K562 (cell line): ENCODE measurements at regions not wholly inside any gene's neighbourhood (a gene's known extent, or its start where the extent isn't known, plus 50 kb on each side); places are given as distances from the start of the nearest gene placed in this dataset.
A peak's percentile ranks its signal among the peaks of the same experiment; 100 is the strongest.

Experiments used
- ATAC-seq: fragments of 200-7000 bp; cut with Tn5 transposase; 3 replicates; pipeline ENCODE4 v1.9.1; 2020; ENCODE audit warnings: moderate library complexity
- BruUV-seq: library from RNA; stranded (reverse); fragments of 400-500 nt; replicated peaks from 2 replicates; lab custom pipeline; 2021; lab: Mats Ljungman, UMichigan
- CTCF ChIA-PET: fragments of 300-600 bp; formaldehyde crosslinking; extraction: SDS; loops from one replicate; lab custom pipeline; 2021; ENCODE audit warnings: low intra/inter-chr PET ratio; lab: Yijun Ruan, JAX
- POLR2A ChIA-PET: fragments of 300-600, 350-650 bp; sonication (Branson Sonifier 250); formaldehyde crosslinking; extraction: SDS; loops from one replicate; lab custom pipeline; 2021; ENCODE audit warnings: antibody characterized with exemption, inconsistent platforms; lab: Yijun Ruan, JAX
- DNase-seq, 4 experiments: peaks; one replicate each; pipeline versions ENCODE4 v3.0.0 to v3.0.0-alpha.2; 2011 to 2018; ENCODE audit warnings: low spot score in 3 of 4, mixed read lengths in 3 of 4; ENCODE audit errors: extremely low read depth in 1 of 4
- FAIRE-seq: peaks from 2 replicates; lab custom pipeline; 2011; peaks lifted over from hg19 to GRCh38; lab: Jason Lieb, UNC
- H2AFZ ChIP-seq: 2 replicates; pipeline ENCODE4 v1.6.0; 2011; ENCODE audit warnings: low read depth, low read length, control low read depth, inconsistent platforms
- H3K27ac ChIP-seq: fragments of 200-600 bp; 3 replicates; pipeline ENCODE4 v1.8.0; 2011; ENCODE audit warnings: low read depth, mild to moderate bottlenecking, control low read depth, inconsistent platforms, low read length, moderate library complexity, mixed read lengths; ENCODE audit errors: extremely low read depth
- H3K27me3 ChIP-seq, 2 experiments: fragments of 300-600 bp in 1 of 2; 2 replicates in 1 of 2; 3 replicates in 1 of 2; pipeline versions ENCODE4 v1.6.0 to v1.8.0; 2011; ENCODE audit warnings: inconsistent platforms in 2 of 2, low read length in 2 of 2, mild to moderate bottlenecking in 1 of 2, mixed read lengths in 1 of 2, moderate library complexity in 1 of 2; ENCODE audit not compliant: control insufficient read depth in 2 of 2, insufficient read depth in 2 of 2
- H3K36me3 ChIP-seq: fragments of 300-600 bp; 3 replicates; pipeline ENCODE4 v1.8.0; 2011; ENCODE audit warnings: mild to moderate bottlenecking, low read length, inconsistent platforms; ENCODE audit not compliant: control insufficient read depth, insufficient read depth
- H3K4me1 ChIP-seq, 2 experiments: fragments of 200-600 bp in 1 of 2; replicated peaks in 1 of 2; 2 replicates in 1 of 2; 3 replicates in 1 of 2; pipeline versions ENCODE4 v1.5.1 to v1.8.0; 2011; ENCODE audit warnings: inconsistent platforms in 2 of 2, low read length in 2 of 2, mild to moderate bottlenecking in 1 of 2, mixed read lengths in 1 of 2, moderate library complexity in 1 of 2; ENCODE audit not compliant: control insufficient read depth in 2 of 2, insufficient read depth in 2 of 2
- H3K4me2 ChIP-seq: 2 replicates; pipeline ENCODE4 v1.6.1; 2011; ENCODE audit warnings: low read length, control low read depth, inconsistent platforms, mixed read lengths; ENCODE audit not compliant: insufficient read depth
- H3K4me3 ChIP-seq: fragments of 200-600 bp; sonication (generic), shearing (Covaris generic); 2 replicates; pipeline ENCODE4 v1.5.1; 2016; ENCODE audit warnings: control low read depth, inconsistent platforms
- H3K79me2 ChIP-seq: fragments of 200-600 bp; 3 replicates; pipeline ENCODE4 v1.8.0; 2011; ENCODE audit warnings: low read length, inconsistent platforms; ENCODE audit not compliant: control insufficient read depth, insufficient read depth
- H3K9ac ChIP-seq, 2 experiments: 2 replicates each; pipeline versions ENCODE4 v1.6.0 to v1.6.1; 2011; ENCODE audit warnings: low read depth in 2 of 2, low read length in 2 of 2, control low read depth in 1 of 2, inconsistent platforms in 1 of 2, mild to moderate bottlenecking in 1 of 2, mixed read lengths in 1 of 2; ENCODE audit not compliant: insufficient read depth in 1 of 2
- H3K9me1 ChIP-seq: one replicate; pipeline ENCODE4 v1.6.0; 2011; ENCODE audit warnings: inconsistent platforms, mild to moderate bottlenecking, low read length, moderate library complexity; ENCODE audit not compliant: control insufficient read depth, insufficient read depth
- H3K9me3 ChIP-seq: replicated peaks from 2 replicates; pipeline ENCODE4 v1.5.1; 2011; ENCODE audit warnings: low read depth, low read length, inconsistent platforms; ENCODE audit not compliant: control insufficient read depth, insufficient read depth
- H4K20me1 ChIP-seq: replicated peaks from 2 replicates; pipeline ENCODE4 v1.6.1; 2011; ENCODE audit warnings: low read length, inconsistent platforms, mixed read lengths; ENCODE audit not compliant: control insufficient read depth, insufficient read depth
- CEBPG ChIP-seq, 3 experiments: fragments of 200-800 bp in 1 of 3; sonication (Bioruptor generic) in 1 of 3; sonication (generic) in 1 of 3; formaldehyde crosslinking in 1 of 3; IDR thresholded peaks in 2 of 3; conservative IDR thresholded peaks in 1 of 3; 2 replicates each; pipeline versions ENCODE4 v1.6.1 to v1.8.0; 2016 to 2022; ENCODE audit warnings: missing compliant biosample characterization in 2 of 3, missing genetic modification characterization in 2 of 3, mild to moderate bottlenecking in 1 of 3, missing genetic modification reagents in 1 of 3
- CSDE1 ChIP-seq, 2 experiments: fragments of 450-650 bp; IDR thresholded peaks; 2 replicates each; pipeline ENCODE4 v1.6.1; 2016; ENCODE audit warnings: mild to moderate bottlenecking in 1 of 2
- CXXC5 ChIP-seq: fragments of 250-450 bp; sonication (Bioruptor Pico); IDR thresholded peaks from 2 replicates; pipeline ENCODE4 v1.8.0; 2022; ENCODE audit warnings: inconsistent platforms, mild to moderate bottlenecking, moderate library complexity
- DMBX1 ChIP-seq: fragments of 250-450 bp; sonication (Bioruptor Pico); IDR thresholded peaks from 2 replicates; pipeline ENCODE4 v1.8.0; 2022; ENCODE audit warnings: inconsistent platforms, mild to moderate bottlenecking, moderate library complexity, borderline replicate concordance
- ETV6 ChIP-seq, 3 experiments: fragments of 150-350 bp in 1 of 3; sonication (generic) in 1 of 3; formaldehyde crosslinking in 1 of 3; IDR thresholded peaks; 2 replicates each; pipeline versions ENCODE4 v1.6.1 to v1.8.0; 2014 to 2022; ENCODE audit warnings: borderline replicate concordance in 2 of 3, low read depth in 2 of 3, antibody characterized with exemption in 1 of 3, low read length in 1 of 3, mild to moderate bottlenecking in 1 of 3, missing genetic modification reagents in 1 of 3
- FOSL1 ChIP-seq: fragments of 200-800 bp; sonication (Bioruptor generic); conservative IDR thresholded peaks from 2 replicates; pipeline ENCODE4 v1.6.1; 2016; ENCODE audit warnings: missing genetic modification characterization, missing compliant biosample characterization
- NR2C2 ChIP-seq, 2 experiments: fragments of 200-800 bp in 1 of 2; sonication (Bioruptor generic) in 1 of 2; sonication (generic) in 1 of 2; formaldehyde crosslinking in 1 of 2; IDR thresholded peaks; 2 replicates each; pipeline versions ENCODE4 v1.6.1 to v1.8.0; 2016 to 2022; ENCODE audit warnings: mild to moderate bottlenecking in 1 of 2, missing compliant biosample characterization in 1 of 2, missing genetic modification characterization in 1 of 2, missing genetic modification reagents in 1 of 2
- PHTF2 ChIP-seq: fragments of 250-450 bp; sonication (Bioruptor Pico); IDR thresholded peaks from 2 replicates; pipeline ENCODE4 v1.5.0; 2021; ENCODE audit warnings: mild to moderate bottlenecking
- SPI1 ChIP-seq: IDR thresholded peaks from 2 replicates; pipeline ENCODE4 v1.6.1; 2011; ENCODE audit warnings: low read depth, low read length, control low read depth, borderline replicate concordance
- ZKSCAN8 ChIP-seq: fragments of 200-800 bp; sonication (Bioruptor generic); IDR thresholded peaks from 2 replicates; pipeline ENCODE4 v1.6.1; 2016; ENCODE audit warnings: missing genetic modification characterization, missing compliant biosample characterization
- ZNF175 ChIP-seq: fragments of 200-800 bp; sonication (Bioruptor generic); IDR thresholded peaks from 2 replicates; pipeline ENCODE4 v1.6.1; 2016; ENCODE audit warnings: low read depth, mild to moderate bottlenecking, missing genetic modification characterization, missing compliant biosample characterization
- ZNF644 ChIP-seq: fragments of 200-800 bp; sonication (Bioruptor generic); IDR thresholded peaks from 2 replicates; pipeline ENCODE4 v1.6.1; 2016; ENCODE audit warnings: low read depth, missing genetic modification characterization, missing compliant biosample characterization
- WGBS: fragments of 100-300 bp; shearing (Covaris generic); methylation state at CpG from one replicate; pipeline ENCODE4 v1.1.6; 2016; ENCODE audit warnings: low coverage, mixed read lengths; ENCODE audit not compliant: insufficient coverage; ENCODE audit errors: missing lambda C conversion rate; 5-methylcytosine and 5-hydroxymethylcytosine counted together
- in situ Hi-C: fragments of 300-500 bp; cut with MboI; formaldehyde crosslinking; loops from 4 replicates; pipeline ENCODE4 v1.15.0; 2018; ENCODE audit warnings: inconsistent platforms, mixed read lengths
- intact Hi-C: fragments of 100-400 bp; cut with micrococcal nuclease; formaldehyde crosslinking; loops from 2 replicates; pipeline ENCODE4 v1.14.2; 2022
- TF ChIP-seq, protein P1 (sequence below): fragments of 250-450 bp; sonication (Bioruptor Pico); IDR thresholded peaks from 2 replicates; pipeline ENCODE4 v1.8.0; 2022; ENCODE audit warnings: inconsistent platforms, mild to moderate bottlenecking, moderate library complexity, borderline replicate concordance
- TF ChIP-seq, protein P2 (sequence below): fragments of 150-350 bp; conservative IDR thresholded peaks from 2 replicates; pipeline ENCODE4 v1.6.1; 2014; ENCODE audit warnings: low read length
- TF ChIP-seq, protein P3 (sequence below): fragments of 200-800 bp; sonication (Bioruptor generic); IDR thresholded peaks from 2 replicates; pipeline ENCODE4 v1.6.1; 2017; ENCODE audit warnings: missing genetic modification characterization, missing compliant biosample characterization

DNA sequence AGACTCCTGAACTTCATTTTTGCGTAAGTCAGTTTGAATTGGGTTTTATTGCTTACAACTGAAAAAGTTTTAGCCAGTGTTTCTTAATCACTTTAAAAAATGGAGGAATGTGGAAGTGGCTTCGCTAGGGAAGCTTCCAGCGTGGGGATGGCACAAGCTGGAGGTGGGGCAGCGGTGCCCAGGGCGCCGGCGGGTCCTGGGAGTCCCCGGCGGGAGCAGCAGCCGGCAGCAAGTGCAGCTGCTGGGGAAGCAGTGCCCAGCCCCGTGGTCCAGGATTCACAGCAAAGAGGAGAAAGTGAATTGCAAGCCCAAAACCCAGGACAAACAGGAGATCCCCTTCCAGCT lies 301.8 kb upstream of the PROK2 start:
- intact Hi-C loops: loop anchor here (2.0 to 10.0 kb wide), 5 partner anchors 58 to 181 kb away; no protein-coding TSS in a partner anchor
- Histone ChIP-seq H3K27me3 (no peaks in the 10 kb centered on the region), H3K27ac (peak overlapping the region; percentile 69; the same call in 2 of the 3 replicates), H3K4me2 (peak overlapping the region; percentile 68), H3K9me1 (no peaks in the 10 kb centered on the region), H3K9ac (peak overlapping the region; percentile 60 to 71; a peak in 2 of 4 replicates), H3K4me3 (0 out of 2 replicates have a peak overlapping the region, but pooled peaks have one; percentile 7), H4K20me1 (no peaks in the 10 kb centered on the region), H2AFZ (peak overlapping the region; percentile 63), H3K79me2 (no peaks in the 10 kb centered on the region), H3K4me1 (peaks cover 34 to 43% of the 10 kb centered on the region in 2 experiments), H3K36me3 (no peaks in the 10 kb centered on the region), H3K9me3 (no peaks in the 10 kb centered on the region)
- BruUV-seq: no TSS peak
- WGBS: 3% methylated on average over 10 of the region's 11 CpGs
- FAIRE-seq (no peak), ATAC-seq (no peak), DNase-seq (no peak)
- ChIA-PET POLR2A (interaction anchor here (0.6 to 1.5 kb wide), 8 partner anchors 9 to 179 kb away, joined by 3 to 6 read pairs (median 3); no protein-coding TSS in a partner anchor), CTCF (no interaction called here)
- in situ Hi-C loops: loop anchor here (5.0 kb wide), 1 partner anchor 176 kb away; no protein-coding TSS in a partner anchor
- TF ChIP-seq CEBPG (CRISPR knock-in tag; IDR thresholded peaks at IDR 0.05) (no peak), CEBPG (tag; conservative IDR thresholded peaks at IDR 0.05 in 1 of 2, IDR thresholded peaks at IDR 0.05 in 1 of 2) (peak in 1 of 2 experiments; percentile 39), CSDE1 (IDR thresholded peaks at IDR 0.05) (no peak), ETV6 (IDR thresholded peaks at IDR 0.05; ENCODE audit: borderline replicate concordance in 1 of 2, low read depth in 2 of 2, low read length in 1 of 2) (0 out of 4 replicates have a peak, but pooled peaks of 1 of the 2 experiments have one; percentile 3), ETV6 (CRISPR knock-in tag; IDR thresholded peaks at IDR 0.05; ENCODE audit: borderline replicate concordance) (no peak), ZKSCAN8 (CRISPR knock-in tag) (peak; percentile 74; the same call in 1 of the 2 replicates), SPI1 (peak; percentile 20; the same call in 1 of the 2 replicates), ZNF644 (tag) (0 out of 2 replicates have a peak, but pooled peaks have one; percentile 8), FOSL1 (peak; percentile 45), NR2C2 (CRISPR knock-in tag; IDR thresholded peaks at IDR 0.05) (no peak), NR2C2 (tag; IDR thresholded peaks at IDR 0.05) (0 out of 2 replicates have a peak, but pooled peaks have one; percentile 5), PHTF2 (CRISPR knock-in tag) (no peak), CXXC5 (no peak), DMBX1 (CRISPR knock-in tag) (0 out of 2 replicates have a peak, but pooled peaks have one; percentile 5), ZNF175 (CRISPR knock-in tag) (peak; percentile 12; the same call in 1 of the 2 replicates)
- TF ChIP-seq, protein P1, sequence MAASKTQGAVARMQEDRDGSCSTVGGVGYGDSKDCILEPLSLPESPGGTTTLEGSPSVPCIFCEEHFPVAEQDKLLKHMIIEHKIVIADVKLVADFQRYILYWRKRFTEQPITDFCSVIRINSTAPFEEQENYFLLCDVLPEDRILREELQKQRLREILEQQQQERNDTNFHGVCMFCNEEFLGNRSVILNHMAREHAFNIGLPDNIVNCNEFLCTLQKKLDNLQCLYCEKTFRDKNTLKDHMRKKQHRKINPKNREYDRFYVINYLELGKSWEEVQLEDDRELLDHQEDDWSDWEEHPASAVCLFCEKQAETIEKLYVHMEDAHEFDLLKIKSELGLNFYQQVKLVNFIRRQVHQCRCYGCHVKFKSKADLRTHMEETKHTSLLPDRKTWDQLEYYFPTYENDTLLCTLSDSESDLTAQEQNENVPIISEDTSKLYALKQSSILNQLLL (CRISPR knock-in tag): no peak
- TF ChIP-seq, protein P2, sequence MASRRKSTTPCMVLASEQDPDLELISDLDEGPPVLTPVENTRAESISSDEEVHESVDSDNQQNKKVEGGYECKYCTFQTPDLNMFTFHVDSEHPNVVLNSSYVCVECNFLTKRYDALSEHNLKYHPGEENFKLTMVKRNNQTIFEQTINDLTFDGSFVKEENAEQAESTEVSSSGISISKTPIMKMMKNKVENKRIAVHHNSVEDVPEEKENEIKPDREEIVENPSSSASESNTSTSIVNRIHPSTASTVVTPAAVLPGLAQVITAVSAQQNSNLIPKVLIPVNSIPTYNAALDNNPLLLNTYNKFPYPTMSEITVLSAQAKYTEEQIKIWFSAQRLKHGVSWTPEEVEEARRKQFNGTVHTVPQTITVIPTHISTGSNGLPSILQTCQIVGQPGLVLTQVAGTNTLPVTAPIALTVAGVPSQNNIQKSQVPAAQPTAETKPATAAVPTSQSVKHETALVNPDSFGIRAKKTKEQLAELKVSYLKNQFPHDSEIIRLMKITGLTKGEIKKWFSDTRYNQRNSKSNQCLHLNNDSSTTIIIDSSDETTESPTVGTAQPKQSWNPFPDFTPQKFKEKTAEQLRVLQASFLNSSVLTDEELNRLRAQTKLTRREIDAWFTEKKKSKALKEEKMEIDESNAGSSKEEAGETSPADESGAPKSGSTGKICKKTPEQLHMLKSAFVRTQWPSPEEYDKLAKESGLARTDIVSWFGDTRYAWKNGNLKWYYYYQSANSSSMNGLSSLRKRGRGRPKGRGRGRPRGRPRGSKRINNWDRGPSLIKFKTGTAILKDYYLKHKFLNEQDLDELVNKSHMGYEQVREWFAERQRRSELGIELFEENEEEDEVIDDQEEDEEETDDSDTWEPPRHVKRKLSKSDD: no peak
- TF ChIP-seq, protein P3, sequence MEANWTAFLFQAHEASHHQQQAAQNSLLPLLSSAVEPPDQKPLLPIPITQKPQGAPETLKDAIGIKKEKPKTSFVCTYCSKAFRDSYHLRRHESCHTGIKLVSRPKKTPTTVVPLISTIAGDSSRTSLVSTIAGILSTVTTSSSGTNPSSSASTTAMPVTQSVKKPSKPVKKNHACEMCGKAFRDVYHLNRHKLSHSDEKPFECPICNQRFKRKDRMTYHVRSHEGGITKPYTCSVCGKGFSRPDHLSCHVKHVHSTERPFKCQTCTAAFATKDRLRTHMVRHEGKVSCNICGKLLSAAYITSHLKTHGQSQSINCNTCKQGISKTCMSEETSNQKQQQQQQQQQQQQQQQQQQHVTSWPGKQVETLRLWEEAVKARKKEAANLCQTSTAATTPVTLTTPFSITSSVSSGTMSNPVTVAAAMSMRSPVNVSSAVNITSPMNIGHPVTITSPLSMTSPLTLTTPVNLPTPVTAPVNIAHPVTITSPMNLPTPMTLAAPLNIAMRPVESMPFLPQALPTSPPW (CRISPR knock-in tag): no peak
